PC-3 (cell line): ENCODE measurements at regions not wholly inside any gene's neighbourhood (a gene's known extent, or its start where the extent isn't known, plus 50 kb on each side); places are given as distances from the start of the nearest gene placed in this dataset.

Source experiments
- CTCF ChIP-seq: fragments of 300-600 bp; sonication (generic); conservative IDR thresholded peaks from 2 replicates; pipeline ENCODE4 v1.5.1; 2017; ENCODE audit warnings: antibody characterized with exemption, low read depth, mild to moderate bottlenecking, low read length
- EZH2 ChIP-seq: fragments of 300-600 bp; sonication (generic); IDR thresholded peaks from one replicate; pipeline ENCODE4 v1.6.1; 2017; ENCODE audit warnings: antibody characterized with exemption, mild to moderate bottlenecking, low read length; ENCODE audit not compliant: unreplicated experiment
- EZH2phosphoT487 ChIP-seq: fragments of 300-600 bp; sonication (generic); IDR thresholded peaks from 2 replicates; pipeline ENCODE4 v1.6.1; 2018; ENCODE audit warnings: mild to moderate bottlenecking, antibody characterized with exemption, low read length, borderline replicate concordance

DNA sequence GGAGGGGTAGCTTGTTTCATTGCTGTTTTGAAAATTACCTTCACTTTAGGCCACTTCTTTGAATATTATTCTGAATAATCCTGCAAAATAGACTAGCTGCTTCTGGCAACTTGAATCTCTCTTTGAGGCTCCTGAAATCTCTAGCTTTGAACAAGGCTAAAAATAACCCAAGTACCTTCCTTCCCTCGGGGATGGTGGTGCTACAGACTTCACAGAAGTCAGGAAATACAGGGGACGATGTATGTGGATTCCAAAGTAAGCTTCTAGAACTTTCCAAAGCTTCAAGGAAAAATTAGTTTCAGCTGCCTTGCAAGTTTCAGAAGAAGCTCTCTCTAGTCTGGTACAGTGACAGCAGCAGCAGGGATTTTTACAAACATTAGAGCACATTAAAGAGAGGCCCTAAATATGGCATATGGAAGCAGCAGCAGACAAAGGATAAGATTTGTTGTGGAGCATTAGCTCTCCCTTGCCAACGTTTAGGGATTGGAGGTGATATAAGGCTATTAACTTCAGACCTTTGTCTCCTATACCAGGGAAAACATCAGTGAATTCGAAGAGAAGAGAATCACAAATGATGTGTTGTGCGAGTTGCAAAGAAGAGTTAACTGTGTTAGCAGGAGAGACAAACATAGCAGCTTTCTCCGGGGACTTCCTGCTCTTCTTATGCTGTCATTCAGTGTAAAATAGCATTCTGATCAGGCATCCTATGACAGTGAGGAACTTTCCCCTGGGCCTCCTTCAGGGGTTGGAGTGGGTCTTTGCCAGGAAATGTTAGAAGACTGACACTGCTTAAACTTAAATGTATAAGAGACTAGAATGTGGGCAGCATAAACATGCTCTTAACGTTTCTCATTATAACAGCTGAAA lies 783.0 kb upstream of the ARPP21 start:
- TF ChIP-seq CTCF (no peak), EZH2 (no peak), EZH2phosphoT487 (no peak)
